Gastroesophageal sphincter (tissue), 4 donors: ENCODE measurements at regions not wholly inside any gene's neighbourhood (a gene's known extent, or its start where the extent isn't known, plus 50 kb on each side); places are given as distances from the start of the nearest gene placed in this dataset.

Experiments
- ATAC-seq: fragments of 150-250 bp; one replicate; pipeline ENCODE4 v1.9.1; 2016; ENCODE audit warnings: mild to moderate bottlenecking, moderate library complexity
- H3K27ac ChIP-seq, 4 donors: fragments of 200-600 bp; sonication (generic) in 3 of 4; 1 replicate in 3 of 4; 2 replicates in 1 of 4; pipeline ENCODE4 v1.5.1; 2016 to 2019
- H3K27me3 ChIP-seq: fragments of 200-600 bp; sonication (generic); one replicate; pipeline ENCODE4 v1.5.1; 2019
- H3K36me3 ChIP-seq, 2 donors: fragments of 200-600 bp; sonication (generic); one replicate each; pipeline ENCODE4 v1.5.1; 2019; ENCODE audit warnings: control low read depth in 1 of 2
- H3K4me1 ChIP-seq, 3 donors: fragments of 200-600 bp; sonication (generic); 1 replicate in 2 of 3; 2 replicates in 1 of 3; pipeline ENCODE4 v1.5.1; 2016 to 2019; ENCODE audit warnings: control low read depth in 2 of 3
- H3K4me3 ChIP-seq, 2 donors: fragments of 200-600 bp; sonication (generic); one replicate each; pipeline ENCODE4 v1.5.1; 2019; ENCODE audit warnings: mild to moderate bottlenecking in 1 of 2, moderate library complexity in 1 of 2
- H3K9me3 ChIP-seq, 3 donors: fragments of 200-600 bp; sonication (generic); one replicate each; pipeline ENCODE4 v1.5.1; 2017 to 2019; ENCODE audit warnings: control low read depth in 2 of 3
- EP300 ChIP-seq: sonication (generic); formaldehyde crosslinking; IDR thresholded peaks from one replicate; pipeline ENCODE4 v1.6.1; 2017; ENCODE audit warnings: antibody characterized with exemption, mild to moderate bottlenecking
- POLR2A ChIP-seq, 2 donors: fragments of 450-650 bp; IDR thresholded peaks; one replicate each; pipeline ENCODE4 v1.6.1; 2017; ENCODE audit warnings: antibody characterized with exemption in 2 of 2, mild to moderate bottlenecking in 2 of 2, moderate library complexity in 1 of 2
- POLR2AphosphoS5 ChIP-seq: sonication (generic); formaldehyde crosslinking; IDR thresholded peaks from one replicate; pipeline ENCODE4 v1.6.1; 2017; ENCODE audit warnings: antibody characterized with exemption
- whole genome bisulfite sequencing, 2 donors: methylation state at CpG; one replicate each; pipeline ENCODE4 v1.1.5; 2018; ENCODE audit warnings: low coverage in 1 of 2; 5-methylcytosine and 5-hydroxymethylcytosine counted together
- TF ChIP-seq, protein P1 (sequence below), 4 experiments: fragments of 200-600 bp in 2 of 4; fragments of 450-650 bp in 2 of 4; sonication (generic) in 1 of 4; IDR thresholded peaks; one replicate each; pipeline ENCODE4 v1.5.1; 2017 to 2019; ENCODE audit warnings: antibody characterized with exemption in 4 of 4, mild to moderate bottlenecking in 2 of 4, moderate library complexity in 2 of 4

DNA sequence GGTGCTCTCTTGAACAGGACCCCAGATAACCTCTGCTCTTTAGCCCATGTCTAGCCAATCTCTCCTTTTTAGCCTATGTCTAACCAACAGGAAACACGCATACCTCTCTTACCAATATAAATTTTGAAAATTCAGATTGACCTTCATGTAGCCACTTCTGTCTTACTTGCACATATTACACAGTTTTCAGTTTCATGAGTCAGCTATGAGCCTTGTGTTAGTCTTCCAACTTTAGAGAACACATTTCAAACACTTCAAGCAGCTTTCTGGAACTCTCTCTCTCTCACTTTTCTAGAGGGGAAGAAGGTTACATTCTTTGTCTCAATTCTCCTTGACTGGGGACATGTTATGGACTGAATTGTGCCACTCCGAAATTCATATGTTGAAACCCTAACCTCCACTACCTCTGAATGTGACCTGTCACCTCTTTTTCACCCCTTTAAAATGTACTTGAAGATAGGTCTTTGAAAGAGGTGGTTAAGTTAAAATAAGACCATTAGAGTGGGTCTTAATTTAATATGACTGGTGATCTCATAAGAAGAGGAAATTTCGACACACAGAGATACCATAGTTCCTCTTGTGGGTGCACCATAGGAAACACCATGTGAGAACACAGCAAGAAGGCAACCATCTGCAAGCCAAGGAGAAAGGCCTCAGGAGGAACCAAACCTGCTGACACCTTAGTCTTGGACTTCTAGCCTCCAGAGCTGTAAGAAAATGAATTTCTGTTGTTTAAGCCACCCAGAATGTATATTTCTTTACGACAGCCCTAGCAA lies 480.3 kb upstream of the ALCAM start:
- Histone ChIP-seq H3K9me3 (no peaks in the 10 kb centered on the region), H3K4me1 (no peaks in the 10 kb centered on the region), H3K4me3 (no peak overlapping the region), H3K27ac (no peak overlapping the region), H3K27me3 (no peaks in the 10 kb centered on the region), H3K36me3 (no peaks in the 10 kb centered on the region)
- 86 to 90% methylated on average over 4 of the region's 4 CpGs for WGBS, 2 donors
- ATAC-seq = no peak
- no peak for TF ChIP-seq EP300
- TF ChIP-seq, protein P1, sequence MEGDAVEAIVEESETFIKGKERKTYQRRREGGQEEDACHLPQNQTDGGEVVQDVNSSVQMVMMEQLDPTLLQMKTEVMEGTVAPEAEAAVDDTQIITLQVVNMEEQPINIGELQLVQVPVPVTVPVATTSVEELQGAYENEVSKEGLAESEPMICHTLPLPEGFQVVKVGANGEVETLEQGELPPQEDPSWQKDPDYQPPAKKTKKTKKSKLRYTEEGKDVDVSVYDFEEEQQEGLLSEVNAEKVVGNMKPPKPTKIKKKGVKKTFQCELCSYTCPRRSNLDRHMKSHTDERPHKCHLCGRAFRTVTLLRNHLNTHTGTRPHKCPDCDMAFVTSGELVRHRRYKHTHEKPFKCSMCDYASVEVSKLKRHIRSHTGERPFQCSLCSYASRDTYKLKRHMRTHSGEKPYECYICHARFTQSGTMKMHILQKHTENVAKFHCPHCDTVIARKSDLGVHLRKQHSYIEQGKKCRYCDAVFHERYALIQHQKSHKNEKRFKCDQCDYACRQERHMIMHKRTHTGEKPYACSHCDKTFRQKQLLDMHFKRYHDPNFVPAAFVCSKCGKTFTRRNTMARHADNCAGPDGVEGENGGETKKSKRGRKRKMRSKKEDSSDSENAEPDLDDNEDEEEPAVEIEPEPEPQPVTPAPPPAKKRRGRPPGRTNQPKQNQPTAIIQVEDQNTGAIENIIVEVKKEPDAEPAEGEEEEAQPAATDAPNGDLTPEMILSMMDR (IDR thresholded peaks at IDR 0.05) = no peak

DNA sequence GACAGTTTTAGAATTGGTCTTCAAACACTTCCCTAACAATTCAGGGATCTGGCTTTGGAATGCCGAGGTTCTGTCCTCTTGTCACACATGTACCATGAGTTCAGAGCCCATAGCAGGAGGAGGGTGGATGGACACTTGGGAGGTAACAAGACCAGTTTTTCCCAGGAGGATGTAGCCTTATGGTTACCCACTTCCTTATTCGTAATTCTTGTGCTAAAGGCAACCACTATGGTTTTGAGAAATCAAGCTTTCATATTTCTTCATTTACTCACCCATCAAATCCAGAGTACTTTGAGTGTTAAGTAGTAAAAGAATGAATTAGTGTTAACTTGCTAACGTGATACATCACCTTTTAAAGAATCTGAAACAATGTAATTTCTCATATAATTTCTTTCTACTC lies 479.6 kb upstream of the ALCAM start:
- Histone ChIP-seq H3K4me1 (no peaks in the 10 kb centered on the region), H3K4me3 (no peak overlapping the region), H3K9me3 (no peaks in the 10 kb centered on the region), H3K27ac (no peak overlapping the region), H3K27me3 (no peaks in the 10 kb centered on the region), H3K36me3 (no peaks in the 10 kb centered on the region)
- 62 to 73% methylated on average over 3 of the region's 3 CpGs for WGBS, 2 donors
- ATAC-seq = no peak
- TF ChIP-seq EP300 (no peak), POLR2A (IDR thresholded peaks at IDR 0.05) (no peak), POLR2AphosphoS5 (no peak)
- TF ChIP-seq, protein P1 (IDR thresholded peaks at IDR 0.05) = no peak

DNA sequence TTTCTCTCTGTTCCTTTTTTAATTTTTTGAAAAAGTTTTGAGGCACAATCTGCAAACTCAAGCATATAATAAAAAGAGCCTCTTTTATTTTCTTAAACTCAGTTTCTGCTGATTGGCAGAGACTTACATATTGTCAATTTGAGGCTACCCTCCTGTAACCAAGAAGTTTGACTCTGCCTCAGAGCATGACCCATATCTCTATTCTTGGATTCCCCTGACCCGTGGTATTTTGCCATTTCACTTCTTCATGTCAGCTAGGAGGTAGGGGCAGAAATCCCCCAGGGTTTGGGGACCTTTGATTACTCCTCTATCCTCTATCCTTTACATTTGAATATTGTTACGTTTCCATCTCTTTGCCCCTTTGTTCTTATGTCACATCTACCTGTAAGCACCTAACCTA lies 479.1 kb upstream of the ALCAM start:
- no peaks in the 10 kb centered on the region for H3K4me1 ChIP-seq
- H3K36me3 ChIP-seq = no peaks in the 10 kb centered on the region
- H3K27ac ChIP-seq = no peak overlapping the region
- ATAC-seq = no peak
- no peaks in the 10 kb centered on the region for H3K9me3 ChIP-seq
- no peaks in the 10 kb centered on the region for H3K27me3 ChIP-seq
- H3K4me3 ChIP-seq = no peak overlapping the region
- 82 to 83% methylated on average over 2 of the region's 2 CpGs for WGBS, 2 donors
- TF ChIP-seq POLR2AphosphoS5 (no peak), EP300 (no peak), POLR2A (IDR thresholded peaks at IDR 0.05) (no peak)
- TF ChIP-seq, protein P1 (IDR thresholded peaks at IDR 0.05) = no peak

DNA sequence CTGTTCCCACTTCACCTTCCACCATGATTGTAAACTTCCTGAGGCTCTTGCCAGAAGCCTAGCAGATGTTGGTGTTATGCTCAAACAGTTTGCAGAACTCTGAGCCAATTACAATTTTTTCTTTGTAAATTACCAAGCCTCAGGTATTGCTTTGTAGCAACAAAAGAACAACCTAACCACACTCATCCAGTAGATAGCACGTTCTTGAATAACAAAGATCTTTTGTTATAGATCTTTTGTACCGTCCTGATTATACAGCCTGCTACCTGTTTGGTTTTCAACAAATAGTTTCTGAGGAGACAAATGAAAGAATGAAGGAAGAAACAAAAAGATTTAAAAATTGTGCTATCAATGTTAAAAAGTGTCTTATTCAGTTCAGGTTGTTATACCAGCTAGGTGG lies 474.7 kb upstream of the ALCAM start:
- TF ChIP-seq, protein P1 (IDR thresholded peaks at IDR 0.05) = no peak
- no peak for TF ChIP-seq POLR2AphosphoS5
- TF ChIP-seq POLR2A (IDR thresholded peaks at IDR 0.05) = no peak
- no peak for TF ChIP-seq EP300
- 85 to 93% methylated on average over 2 of the region's 2 CpGs for WGBS, 2 donors
- Histone ChIP-seq H3K36me3 (no peaks in the 10 kb centered on the region), H3K4me3 (no peak overlapping the region), H3K4me1 (no peaks in the 10 kb centered on the region), H3K27ac (no peak overlapping the region), H3K27me3 (no peaks in the 10 kb centered on the region), H3K9me3 (no peaks in the 10 kb centered on the region)
- ATAC-seq = no peak

DNA sequence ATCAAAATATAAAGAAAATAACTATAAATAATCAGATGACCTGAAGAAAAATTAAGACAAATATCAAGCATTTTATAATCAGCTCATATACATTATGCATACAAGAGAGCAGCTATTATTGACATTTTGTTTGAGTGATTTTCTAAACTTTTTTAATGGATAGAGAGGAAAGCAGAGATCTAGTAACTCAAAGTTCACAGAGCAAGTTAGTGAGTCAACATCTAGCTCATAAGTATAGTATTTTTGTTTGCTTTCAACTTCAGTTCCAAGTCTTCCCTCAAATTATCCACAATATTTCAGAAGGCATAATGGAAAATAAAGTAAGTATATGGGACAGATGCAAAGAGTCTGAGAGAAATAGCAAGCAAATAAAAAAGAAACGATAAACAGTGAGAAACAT lies 470.1 kb upstream of the ALCAM start:
- Histone ChIP-seq H3K9me3 (no peaks in the 10 kb centered on the region), H3K27ac (no peak overlapping the region), H3K27me3 (no peaks in the 10 kb centered on the region), H3K4me1 (no peaks in the 10 kb centered on the region), H3K4me3 (no peak overlapping the region), H3K36me3 (no peaks in the 10 kb centered on the region)
- TF ChIP-seq EP300 (no peak), POLR2AphosphoS5 (no peak), POLR2A (IDR thresholded peaks at IDR 0.05) (no peak)
- TF ChIP-seq, protein P1 (IDR thresholded peaks at IDR 0.05) = no peak
- 64 to 100% methylated on average over 1 of the region's 1 CpG for WGBS, 2 donors
- ATAC-seq = no peak
